H1 (cell line): ENCODE measurements at regions not wholly inside any gene's neighbourhood (a gene's known extent, or its start where the extent isn't known, plus 50 kb on each side); places are given as distances from the start of the nearest gene placed in this dataset.

ENCODE experiments used
- CTCF ChIA-PET: fragments of 300-600 bp; sonication (Branson Sonifier 250); formaldehyde crosslinking; loops from one replicate; lab custom pipeline; 2021; ENCODE audit not compliant: partially characterized antibody; lab: Charles Lee
- POLR2A ChIA-PET: fragments of 300-600 bp; sonication (Branson Sonifier 250); formaldehyde crosslinking; loops from one replicate; lab custom pipeline; 2021; ENCODE audit warnings: inconsistent platforms; ENCODE audit not compliant: partially characterized antibody; lab: Charles Lee
- DNase-seq, 2 experiments: peaks; one replicate each; pipeline versions ENCODE4 v3.0.0 to v3.0.0-alpha.2; 2010 to 2022; ENCODE audit warnings: low spot score in 2 of 2, low read depth in 1 of 2, mixed read lengths in 1 of 2
- FAIRE-seq: peaks from 2 replicates; lab custom pipeline; 2011; peaks lifted over from hg19 to GRCh38; lab: Jason Lieb, UNC
- H2AFZ ChIP-seq: 2 replicates; pipeline ENCODE4 v1.8.1; 2012; ENCODE audit warnings: low read length, inconsistent platforms
- H2AK5ac ChIP-seq: 2 replicates; pipeline ENCODE4 v1.6.1; 2013; ENCODE audit warnings: low read depth, low read length
- H2BK120ac ChIP-seq: replicated peaks from 2 replicates; pipeline ENCODE3; 2013; ENCODE audit warnings: low read depth, low read length, inconsistent platforms
- H2BK12ac ChIP-seq: 2 replicates; pipeline ENCODE4 v1.6.1; 2013; ENCODE audit warnings: low read depth, low read length
- H2BK15ac ChIP-seq: 2 replicates; pipeline ENCODE4 v1.6.1; 2013; ENCODE audit warnings: low read length
- H2BK20ac ChIP-seq: 2 replicates; pipeline ENCODE4 v1.6.1; 2013; ENCODE audit warnings: low read length
- H2BK5ac ChIP-seq: 2 replicates; pipeline ENCODE4 v1.6.1; 2013; ENCODE audit warnings: low read depth, low read length
- H3K14ac ChIP-seq: 2 replicates; pipeline ENCODE4 v1.6.1; 2013; ENCODE audit warnings: inconsistent platforms; ENCODE audit not compliant: insufficient read length
- H3K18ac ChIP-seq: 2 replicates; pipeline ENCODE4 v1.6.1; 2013; ENCODE audit warnings: low read length; ENCODE audit errors: extremely low read depth
- H3K23ac ChIP-seq: 2 replicates; pipeline ENCODE4 v1.6.1; 2013; ENCODE audit warnings: inconsistent platforms; ENCODE audit not compliant: insufficient read length
- H3K23me2 ChIP-seq: 2 replicates; pipeline ENCODE4 v1.6.1; 2013; ENCODE audit warnings: low read depth, low read length
- H3K27ac ChIP-seq: 2 replicates; pipeline ENCODE4 v1.6.1; 2011; ENCODE audit warnings: low read depth, low read length, inconsistent platforms
- H3K27me3 ChIP-seq, 4 experiments: replicated peaks in 1 of 4; 1 replicate in 1 of 4; 2 replicates in 3 of 4; pipeline versions ENCODE4 v1.6.1 to v1.8.1; 2011 to 2013; ENCODE audit warnings: low read length in 3 of 4, mild to moderate bottlenecking in 3 of 4, inconsistent platforms in 2 of 4, mixed read lengths in 2 of 4, moderate library complexity in 1 of 4; ENCODE audit not compliant: control insufficient read depth in 3 of 4, insufficient read depth in 3 of 4; ENCODE audit errors: extremely low read depth in 1 of 4
- H3K36me3 ChIP-seq, 4 experiments: 2 replicates each; pipeline versions ENCODE4 v1.6.1 to v1.8.1; 2011 to 2013; ENCODE audit warnings: mild to moderate bottlenecking in 4 of 4, low read length in 3 of 4, moderate library complexity in 2 of 4, control low read depth in 1 of 4, inconsistent platforms in 1 of 4; ENCODE audit not compliant: insufficient read depth in 4 of 4, control insufficient read depth in 2 of 4
- H3K4ac ChIP-seq: replicated peaks from 2 replicates; pipeline ENCODE3; 2013; ENCODE audit warnings: low read length, low read depth, mixed read lengths, inconsistent platforms; ENCODE audit not compliant: insufficient read length
- H3K4me1 ChIP-seq, 4 experiments: replicated peaks in 1 of 4; 1 replicate in 1 of 4; 2 replicates in 3 of 4; pipeline versions ENCODE4 v1.6.1 to v1.8.1; 2011 to 2013; ENCODE audit warnings: low read length in 3 of 4, inconsistent platforms in 2 of 4, mixed read lengths in 1 of 4; ENCODE audit not compliant: insufficient read depth in 4 of 4, control insufficient read depth in 3 of 4
- H3K4me2 ChIP-seq, 2 experiments: 2 replicates each; pipeline versions ENCODE4 v1.6.1 to v1.8.1; 2011 to 2013; ENCODE audit warnings: low read depth in 2 of 2, low read length in 2 of 2, control low read depth in 1 of 2, inconsistent platforms in 1 of 2, mild to moderate bottlenecking in 1 of 2; ENCODE audit not compliant: insufficient read depth in 1 of 2
- H3K4me3 ChIP-seq, 4 experiments: fragments of 200-600, 300-600 bp in 1 of 4; sonication (generic), shearing (Covaris generic), sonication (Bioruptor Twin) in 1 of 4; 2 replicates each; pipeline versions ENCODE4 v1.5.1 to v1.8.1; 2011 to 2016; ENCODE audit warnings: low read length in 4 of 4, low read depth in 3 of 4, control low read depth in 2 of 4, inconsistent platforms in 2 of 4, mild to moderate bottlenecking in 2 of 4, mixed read lengths in 1 of 4, moderate library complexity in 1 of 4; ENCODE audit not compliant: insufficient read depth in 2 of 4; ENCODE audit errors: extremely low read depth in 1 of 4
- H3K56ac ChIP-seq: replicated peaks from 2 replicates; pipeline ENCODE3; 2013; ENCODE audit warnings: low read depth, mild to moderate bottlenecking, mixed read lengths, low read length, inconsistent platforms; ENCODE audit not compliant: insufficient read length
- H3K79me1 ChIP-seq: 2 replicates; pipeline ENCODE4 v1.6.1; 2013; ENCODE audit warnings: low read depth, low read length, control low read depth
- H3K79me2 ChIP-seq, 2 experiments: 2 replicates each; pipeline versions ENCODE4 v1.6.1 to v1.8.1; 2012 to 2013; ENCODE audit warnings: low read length in 2 of 2, mild to moderate bottlenecking in 2 of 2, inconsistent platforms in 1 of 2; ENCODE audit not compliant: insufficient read depth in 2 of 2, control insufficient read depth in 1 of 2
- H3K9ac ChIP-seq, 4 experiments: replicated peaks in 1 of 4; 1 replicate in 1 of 4; 2 replicates in 3 of 4; pipeline versions ENCODE4 v1.6.1 to v1.8.1; 2011 to 2013; ENCODE audit warnings: low read depth in 3 of 4, low read length in 3 of 4, control low read depth in 2 of 4, mild to moderate bottlenecking in 2 of 4, moderate library complexity in 2 of 4, inconsistent platforms in 1 of 4; ENCODE audit errors: extremely low read depth in 1 of 4
- H3K9me3 ChIP-seq, 2 experiments: 2 replicates each; pipeline versions ENCODE4 v1.6.1 to v1.8.1; 2012 to 2013; ENCODE audit warnings: mild to moderate bottlenecking in 2 of 2, moderate library complexity in 2 of 2, control low read depth in 1 of 2, inconsistent platforms in 1 of 2, low read depth in 1 of 2, low read length in 1 of 2, mixed read lengths in 1 of 2; ENCODE audit not compliant: insufficient read depth in 2 of 2
- H4K20me1 ChIP-seq, 2 experiments: replicated peaks in 1 of 2; 2 replicates each; pipeline versions ENCODE3 to v1.8.1; 2011 to 2013; ENCODE audit warnings: inconsistent platforms in 2 of 2, low read length in 2 of 2, mild to moderate bottlenecking in 1 of 2; ENCODE audit not compliant: insufficient read depth in 2 of 2, control insufficient read depth in 1 of 2
- H4K5ac ChIP-seq: 2 replicates; pipeline ENCODE4 v1.6.1; 2013; ENCODE audit warnings: low read length, low read depth, mixed read lengths, inconsistent platforms; ENCODE audit not compliant: insufficient read length
- H4K8ac ChIP-seq: 2 replicates; pipeline ENCODE4 v1.8.0; 2013; ENCODE audit warnings: mild to moderate bottlenecking, moderate library complexity, low read length, inconsistent platforms; ENCODE audit not compliant: insufficient read depth; ENCODE audit errors: extremely low read depth
- H4K91ac ChIP-seq: replicated peaks from 2 replicates; pipeline ENCODE3; 2013; ENCODE audit warnings: low read length, mixed read lengths, inconsistent platforms; ENCODE audit not compliant: insufficient read length
- BRCA1 ChIP-seq: IDR thresholded peaks from 2 replicates; pipeline ENCODE4 v1.6.1; 2012; ENCODE audit warnings: low read depth, low read length, improper control_type of control experiment
- EP300 ChIP-seq, 2 experiments: IDR thresholded peaks; 1 replicate in 1 of 2; 2 replicates in 1 of 2; pipeline ENCODE4 v1.6.1; 2011 to 2012; ENCODE audit warnings: low read depth in 2 of 2, low read length in 2 of 2, mild to moderate bottlenecking in 2 of 2, borderline replicate concordance in 1 of 2, inconsistent platforms in 1 of 2, moderate library complexity in 1 of 2
- RAD21 ChIP-seq, 2 experiments: IDR thresholded peaks in 1 of 2; conservative IDR thresholded peaks in 1 of 2; 2 replicates each; pipeline ENCODE4 v1.6.1; 2011; ENCODE audit warnings: low read depth in 2 of 2, low read length in 2 of 2, improper control_type of control experiment in 1 of 2, inconsistent platforms in 1 of 2, mild to moderate bottlenecking in 1 of 2, moderate library complexity in 1 of 2
- SAP30 ChIP-seq: fragments of 300-600 bp; sonication (generic); IDR thresholded peaks from 2 replicates; pipeline ENCODE4 v1.7.1; 2012; ENCODE audit warnings: low read length, moderate library complexity, mild to moderate bottlenecking, inconsistent platforms; ENCODE audit not compliant: insufficient read depth, insufficient replicate concordance
- SIN3A ChIP-seq, 2 experiments: IDR thresholded peaks in 1 of 2; conservative IDR thresholded peaks in 1 of 2; 2 replicates each; pipeline ENCODE4 v1.6.1; 2011 to 2012; ENCODE audit warnings: low read length in 2 of 2, improper control_type of control experiment in 1 of 2, low read depth in 1 of 2, mild to moderate bottlenecking in 1 of 2
- WGBS, 2 experiments: shearing (Covaris generic) in 1 of 2; methylation state at CpG; one replicate each; pipeline versions ENCODE4 v1.1.6 to v1.1.7; 2013 to 2015; ENCODE audit warnings: low lambda C conversion rate in 2 of 2, mixed read lengths in 2 of 2, inconsistent platforms in 1 of 2, low coverage in 1 of 2, missing lambda C conversion rate in 1 of 2; ENCODE audit not compliant: insufficient replicate concordance in 2 of 2, insufficient coverage in 1 of 2, insufficient read length in 1 of 2; ENCODE audit errors: extremely low coverage in 1 of 2, missing lambda C conversion rate in 1 of 2; 5-methylcytosine and 5-hydroxymethylcytosine counted together

GRCh38 chr7:45306752-45307305 is 149.2 kb downstream of the RAMP3 start:
- no peak overlapping the region for H3K9ac ChIP-seq
- WGBS, 2 experiments, result 83% methylated on average over 3 of the region's 3 CpGs; no CpG with 5 or more reads in 1 of the 2 experiments
- no peaks in the 10 kb centered on the region for H3K79me2 ChIP-seq
- H3K27ac ChIP-seq, result no peak overlapping the region
- H4K20me1 ChIP-seq, result no peaks in the 10 kb centered on the region
- H3K4me2 ChIP-seq, result no peak overlapping the region
- peaks cover 0 to 4% of the 10 kb centered on the region in 2 experiments; a peak in 1 of 4 replicates for H3K9me3 ChIP-seq
- H4K91ac ChIP-seq, result no peak overlapping the region
- FAIRE-seq, result no peak
- H3K23ac ChIP-seq, result no peak overlapping the region
- H2BK5ac ChIP-seq, result no peak overlapping the region
- H3K14ac ChIP-seq, result no peak overlapping the region
- H2BK15ac ChIP-seq, result no peak overlapping the region
- no peak overlapping the region for H3K4me3 ChIP-seq
- H3K27me3 ChIP-seq, result no peaks in the 10 kb centered on the region
- H2AFZ ChIP-seq, result no peak overlapping the region
- H3K79me1 ChIP-seq, result no peaks in the 10 kb centered on the region
- TF ChIP-seq BRCA1 (no peak), EP300 (IDR thresholded peaks at IDR 0.05; ENCODE audit: borderline replicate concordance in 1 of 2, low read depth in 2 of 2, low read length in 2 of 2) (no peak), SIN3A (conservative IDR thresholded peaks at IDR 0.05 in 1 of 2, IDR thresholded peaks at IDR 0.05 in 1 of 2; ENCODE audit: low read depth in 1 of 2, low read length in 2 of 2) (no peak), RAD21 (IDR thresholded peaks at IDR 0.05 in 1 of 2, conservative IDR thresholded peaks at IDR 0.05 in 1 of 2; ENCODE audit: low read depth in 2 of 2, low read length in 2 of 2) (no peak), SAP30 (no peak)
- ChIA-PET POLR2A (no interaction called here), CTCF (no interaction called here)
- H3K4ac ChIP-seq, result no peak overlapping the region
- no peaks in the 10 kb centered on the region for H3K4me1 ChIP-seq
- H4K8ac ChIP-seq, result no peak overlapping the region
- H3K56ac ChIP-seq, result no peak overlapping the region
- H3K18ac ChIP-seq, result no peak overlapping the region
- no peak overlapping the region for H4K5ac ChIP-seq
- no peak overlapping the region for H2AK5ac ChIP-seq
- H2BK20ac ChIP-seq, result no peak overlapping the region
- no peaks in the 10 kb centered on the region for H3K36me3 ChIP-seq
- no peak for DNase-seq
- H2BK12ac ChIP-seq, result no peak overlapping the region
- H3K23me2 ChIP-seq, result no peaks in the 10 kb centered on the region
- no peak overlapping the region for H2BK120ac ChIP-seq
